ENCODE measurements at regions not wholly inside any gene's neighbourhood (a gene's known extent, or its start where the extent isn't known, plus 50 kb on each side); places are given as distances from the start of the nearest gene placed in this dataset.

DNA sequence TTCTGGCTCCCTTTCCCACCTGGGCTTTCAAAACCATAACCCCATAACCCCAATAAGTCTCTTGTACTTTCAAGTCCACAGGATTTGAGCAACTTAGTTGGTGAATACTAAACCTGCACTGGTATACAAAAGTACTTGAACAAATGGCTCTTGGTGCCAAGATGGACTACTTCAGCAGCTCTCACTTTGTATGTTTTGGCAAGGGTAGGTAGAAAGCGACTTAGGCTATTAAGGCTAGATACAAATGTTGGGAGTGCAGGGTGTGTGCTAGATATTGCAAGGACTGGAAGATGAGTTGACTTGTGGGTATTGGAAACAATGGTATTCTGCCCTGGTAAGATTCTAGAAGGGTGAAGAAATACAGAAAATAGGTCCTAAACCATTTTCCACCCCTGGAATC is 182.6 kb upstream of the MOCS1 start:
- WGBS = 0% methylated on average over 1 of the region's 1 CpG
- no peak overlapping the region for H3K27ac ChIP-seq (ENCODE audit: low read depth in 1 of 2, low read length in 2 of 2)
- no peaks in the 10 kb centered on the region for H3K36me3 ChIP-seq (ENCODE audit: control insufficient read depth in 4 of 4, insufficient read depth in 3 of 4, low read depth in 1 of 4, low read length in 3 of 4)
- DNase-seq (ENCODE audit: low spot score) = no peak
- no peak overlapping the region for H3K9ac ChIP-seq (ENCODE audit: low read depth in 1 of 2, low read length in 2 of 2)
- H3K4me1 ChIP-seq (ENCODE audit: control insufficient read depth in 4 of 4, insufficient read depth in 4 of 4, low read length in 3 of 4) = no peaks in the 10 kb centered on the region
- no peaks in the 10 kb centered on the region for H3K27me3 ChIP-seq (ENCODE audit: control insufficient read depth in 4 of 4, insufficient read depth in 4 of 4, low read length in 3 of 4)
- TF ChIP-seq GABPA (IDR thresholded peaks at IDR 0.05 in 1 of 2, conservative IDR thresholded peaks at IDR 0.05 in 1 of 2) (no peak), HNF4G (IDR thresholded peaks at IDR 0.05) (no peak), REST (IDR thresholded peaks at IDR 0.05) (no peak), FOXA2 (IDR thresholded peaks at IDR 0.05) (no peak), ZBTB33 (IDR thresholded peaks at IDR 0.05) (no peak), EGR1 (IDR thresholded peaks at IDR 0.05; ENCODE audit: low read depth in 2 of 2) (no peak), RXRA (IDR thresholded peaks at IDR 0.05) (no peak), NR2F2 (IDR thresholded peaks at IDR 0.05) (no peak), RAD21 (IDR thresholded peaks at IDR 0.05) (no peak)
- TF ChIP-seq, protein P1, sequence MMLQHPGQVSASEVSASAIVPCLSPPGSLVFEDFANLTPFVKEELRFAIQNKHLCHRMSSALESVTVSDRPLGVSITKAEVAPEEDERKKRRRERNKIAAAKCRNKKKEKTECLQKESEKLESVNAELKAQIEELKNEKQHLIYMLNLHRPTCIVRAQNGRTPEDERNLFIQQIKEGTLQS (IDR thresholded peaks at IDR 0.05) = no peak
- TF ChIP-seq, protein P2, sequence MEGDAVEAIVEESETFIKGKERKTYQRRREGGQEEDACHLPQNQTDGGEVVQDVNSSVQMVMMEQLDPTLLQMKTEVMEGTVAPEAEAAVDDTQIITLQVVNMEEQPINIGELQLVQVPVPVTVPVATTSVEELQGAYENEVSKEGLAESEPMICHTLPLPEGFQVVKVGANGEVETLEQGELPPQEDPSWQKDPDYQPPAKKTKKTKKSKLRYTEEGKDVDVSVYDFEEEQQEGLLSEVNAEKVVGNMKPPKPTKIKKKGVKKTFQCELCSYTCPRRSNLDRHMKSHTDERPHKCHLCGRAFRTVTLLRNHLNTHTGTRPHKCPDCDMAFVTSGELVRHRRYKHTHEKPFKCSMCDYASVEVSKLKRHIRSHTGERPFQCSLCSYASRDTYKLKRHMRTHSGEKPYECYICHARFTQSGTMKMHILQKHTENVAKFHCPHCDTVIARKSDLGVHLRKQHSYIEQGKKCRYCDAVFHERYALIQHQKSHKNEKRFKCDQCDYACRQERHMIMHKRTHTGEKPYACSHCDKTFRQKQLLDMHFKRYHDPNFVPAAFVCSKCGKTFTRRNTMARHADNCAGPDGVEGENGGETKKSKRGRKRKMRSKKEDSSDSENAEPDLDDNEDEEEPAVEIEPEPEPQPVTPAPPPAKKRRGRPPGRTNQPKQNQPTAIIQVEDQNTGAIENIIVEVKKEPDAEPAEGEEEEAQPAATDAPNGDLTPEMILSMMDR (IDR thresholded peaks at IDR 0.05; ENCODE audit: low read depth, low read length, missing input control) = no peak
- H3K9me3 ChIP-seq (ENCODE audit: control insufficient read depth in 4 of 4, low read length in 3 of 4) = no peaks in the 10 kb centered on the region
- H3K4me3 ChIP-seq (ENCODE audit: low read depth in 1 of 3, low read length in 3 of 3) = no peak overlapping the region

DNA sequence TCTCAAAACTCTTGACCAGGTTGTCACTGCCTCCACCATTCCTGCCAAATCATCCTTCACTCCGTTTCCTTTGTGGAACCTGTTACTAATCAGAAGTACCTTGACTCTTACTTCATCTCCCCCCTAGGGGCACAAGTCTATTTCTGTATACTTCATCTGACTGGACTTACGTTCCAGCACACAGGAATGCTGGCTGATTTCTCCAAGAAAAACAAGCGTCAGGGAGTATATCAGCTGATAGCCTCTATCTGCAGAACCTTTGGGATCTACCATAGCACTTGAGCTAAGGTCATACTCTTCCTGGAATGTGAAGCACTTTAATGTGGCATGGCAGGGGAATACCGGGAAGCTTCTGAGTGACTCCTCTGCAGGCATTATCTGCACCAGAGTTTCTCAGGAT is 178.1 kb upstream of the MOCS1 start:
- Histone ChIP-seq H3K4me3 (ENCODE audit: low read depth in 1 of 3, low read length in 3 of 3) (no peak overlapping the region), H3K36me3 (ENCODE audit: control insufficient read depth in 4 of 4, insufficient read depth in 3 of 4, low read depth in 1 of 4, low read length in 3 of 4) (no peaks in the 10 kb centered on the region), H3K27me3 (ENCODE audit: control insufficient read depth in 4 of 4, insufficient read depth in 4 of 4, low read length in 3 of 4) (peaks cover 0 to 3% (median 0%) of the 10 kb centered on the region in 4 donors), H3K4me1 (ENCODE audit: control insufficient read depth in 4 of 4, insufficient read depth in 4 of 4, low read length in 3 of 4) (no peaks in the 10 kb centered on the region), H3K9ac (ENCODE audit: low read depth in 1 of 2, low read length in 2 of 2) (no peak overlapping the region), H3K9me3 (ENCODE audit: control insufficient read depth in 4 of 4, low read length in 3 of 4) (peaks cover 0 to 4% (median 0%) of the 10 kb centered on the region in 4 donors), H3K27ac (ENCODE audit: low read depth in 1 of 2, low read length in 2 of 2) (no peak overlapping the region)
- no peak for DNase-seq (ENCODE audit: low spot score)
- WGBS = 44% methylated on average over 4 of the region's 4 CpGs
- TF ChIP-seq JUND (IDR thresholded peaks at IDR 0.05) = no peak
- no peak for TF ChIP-seq HNF4G (IDR thresholded peaks at IDR 0.05)
- TF ChIP-seq, protein P2 (IDR thresholded peaks at IDR 0.05; ENCODE audit: low read depth, low read length, missing input control) = no peak
- TF ChIP-seq, protein P1 (IDR thresholded peaks at IDR 0.05) = no peak
- TF ChIP-seq REST (IDR thresholded peaks at IDR 0.05) = no peak
- TF ChIP-seq YY1 (IDR thresholded peaks at IDR 0.05) = no peak
- no peak for TF ChIP-seq FOXA2 (IDR thresholded peaks at IDR 0.05)
- no peak for TF ChIP-seq EGR1 (IDR thresholded peaks at IDR 0.05; ENCODE audit: low read depth in 2 of 2)
- TF ChIP-seq TAF1 (conservative IDR thresholded peaks at IDR 0.05) = no peak
- TF ChIP-seq SP1 (IDR thresholded peaks at IDR 0.05) = no peak
- TF ChIP-seq MAX (IDR thresholded peaks at IDR 0.05) = no peak
